ENCODE measurements at regions not wholly inside any gene's neighbourhood (a gene's known extent, or its start where the extent isn't known, plus 50 kb on each side); places are given as distances from the start of the nearest gene placed in this dataset.
"Not testable (repeated sequence)": the region's sequence is repeated elsewhere in the genome, so short reads cannot be mapped to it uniquely, and the experiment has no call there.

DNA sequence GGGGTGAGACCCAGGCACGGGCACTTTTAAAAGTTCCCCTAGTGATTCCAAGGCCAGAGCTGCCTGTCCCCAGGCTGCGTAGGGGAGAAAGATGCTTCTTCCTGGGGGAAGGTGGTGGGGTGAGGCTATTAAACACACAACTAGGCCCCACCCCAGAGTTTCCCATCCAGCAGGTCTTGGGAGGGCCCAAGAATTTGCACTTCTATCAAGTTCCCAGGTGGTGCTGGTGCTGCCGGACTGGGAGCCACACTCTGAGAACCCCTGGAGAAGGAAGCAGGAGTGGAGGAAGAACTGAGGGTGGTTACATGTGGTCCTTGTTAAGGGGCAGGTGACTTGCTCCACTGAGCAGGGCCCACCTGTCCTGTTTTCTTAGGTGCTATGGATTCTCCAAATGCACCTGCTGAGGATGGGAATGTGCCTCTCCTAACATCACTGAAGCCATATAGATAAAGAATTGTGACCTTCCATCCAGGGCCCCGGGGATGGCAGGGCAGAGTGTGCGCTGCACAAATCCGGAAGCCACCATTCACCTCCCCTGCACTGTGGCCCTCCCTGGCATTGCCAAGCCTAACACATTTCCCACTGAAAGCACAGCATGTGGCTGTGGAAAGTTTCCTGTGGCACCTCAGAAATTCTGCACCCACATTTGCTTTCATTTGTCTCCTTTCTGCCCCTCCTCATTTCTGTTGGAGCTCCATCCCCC is 111.5 kb upstream of the MEF2A start:
- ATAC-seq (peak; percentile 7), DNase-seq (ENCODE audit: missing footprints) (no peak)
- intact Hi-C loops (cut with DNase I), result loop anchor here (2.0 to 5.0 kb wide), 4 partner anchors 19 to 248 kb away; no protein-coding TSS in a partner anchor

- intact Hi-C loops (cut with DNase I), result loop anchor here (1.0 to 5.0 kb wide), 5 partner anchors 18 to 247 kb away; partner anchors contain the start of gene MEF2A
- ATAC-seq, result peak; percentile 95
Observed at GRCh38 chr15:99454941-99455788, 110.6 kb upstream of the MEF2A start.

GRCh38 chr15:99455789-99456160 is 110.0 kb upstream of the MEF2A start:
- intact Hi-C loops (cut with DNase I), result loop anchor here (1.0 to 2.0 kb wide), 3 partner anchors 17 to 110 kb away; partner anchors contain the start of gene MEF2A
- ATAC-seq, result no peak
- DNase-seq (ENCODE audit: missing footprints), result no peak

More at GRCh38 chr15:99454941-99455788, 110.6 kb upstream of the MEF2A start:
- DNase-seq (ENCODE audit: missing footprints), result peak; percentile 91

GRCh38 chr15:99464137-99464536 is 101.6 kb upstream of the MEF2A start:
- intact Hi-C loops (cut with DNase I), result no loop called here
- no peak for DNase-seq (ENCODE audit: missing footprints)
- no peak for ATAC-seq

DNA sequence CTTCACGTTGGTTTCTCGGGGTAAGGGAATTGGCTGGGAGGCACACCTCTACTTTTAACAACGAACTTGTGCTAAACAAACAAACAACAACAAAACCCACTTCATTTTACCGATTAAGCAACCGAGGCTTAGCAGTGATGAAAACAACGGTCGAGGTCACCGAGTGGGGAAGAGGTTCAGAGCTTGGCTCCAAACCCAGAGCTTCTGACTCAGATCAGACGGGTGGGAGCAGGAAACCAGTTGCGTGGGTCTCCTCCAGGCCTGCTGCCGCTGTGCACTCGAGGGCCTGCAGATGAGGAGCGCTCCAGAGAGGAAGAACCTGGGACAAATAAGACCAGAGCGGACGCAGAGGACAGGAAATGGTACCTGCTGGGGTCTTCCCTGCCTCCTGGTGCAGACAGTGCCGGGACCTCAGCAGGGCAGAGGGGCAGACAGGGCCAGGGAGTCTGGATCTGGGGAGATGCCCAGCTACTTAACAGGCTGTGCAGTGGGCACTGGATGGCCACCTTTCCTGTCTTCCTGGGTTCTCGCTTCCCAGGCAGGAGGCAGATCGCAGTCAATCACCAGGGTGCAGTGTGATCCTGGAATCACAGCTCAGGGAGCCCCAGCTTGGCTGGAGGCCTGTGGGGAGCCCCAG is 99.0 kb upstream of the MEF2A start:
- no peak for ATAC-seq
- no peak for DNase-seq (ENCODE audit: missing footprints)
- intact Hi-C loops (cut with DNase I), result no loop called here

- ATAC-seq (no peak), DNase-seq (ENCODE audit: missing footprints) (no peak)
Observed at GRCh38 chr15:99467338-99467720, 98.5 kb upstream of the MEF2A start.

GRCh38 chr15:99467853-99468464 is 97.8 kb upstream of the MEF2A start:
- ATAC-seq (no peak), DNase-seq (ENCODE audit: missing footprints) (no peak)
- intact Hi-C loops (cut with DNase I), result no loop called here

More at GRCh38 chr15:99467338-99467720, 98.5 kb upstream of the MEF2A start:
- intact Hi-C loops (cut with DNase I), result no loop called here

DNA sequence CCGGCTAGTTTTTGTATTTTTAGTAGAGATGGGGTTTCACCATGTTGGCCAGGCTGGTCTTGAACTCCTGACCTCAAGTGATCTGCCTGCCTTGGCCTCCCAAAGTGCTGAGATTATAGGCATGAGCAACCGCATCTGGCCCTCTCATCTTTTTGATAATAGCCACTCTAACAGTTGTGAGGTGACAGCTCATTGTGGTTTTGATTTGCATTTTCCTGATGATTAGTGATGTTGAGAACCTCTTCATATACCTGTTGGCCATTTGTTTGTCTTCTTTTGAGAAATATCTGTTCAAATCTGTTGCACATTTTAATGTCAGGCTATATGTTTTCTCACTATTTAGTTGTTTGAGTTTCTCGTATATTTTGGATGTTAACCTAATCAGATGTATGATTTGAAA is 95.6 kb upstream of the MEF2A start:
- ATAC-seq; DNase-seq (ENCODE audit: missing footprints); intact Hi-C loops (cut with DNase I): not testable (repeated sequence)

- ATAC-seq (no peak), DNase-seq (ENCODE audit: missing footprints) (no peak)
- intact Hi-C loops (cut with DNase I), result loop anchor here (2.0 kb wide), 1 partner anchor 18 kb away; no protein-coding TSS in a partner anchor
Observed at GRCh38 chr15:99472416-99473145, 93.2 kb upstream of the MEF2A start.

- ATAC-seq, result peak; percentile 81
- intact Hi-C loops (cut with DNase I), result loop anchor here (2.0 kb wide), 1 partner anchor 19 kb away; no protein-coding TSS in a partner anchor
- DNase-seq (ENCODE audit: missing footprints), result peak; percentile 82
Observed at GRCh38 chr15:99473981-99474906, 91.5 kb upstream of the MEF2A start.

GRCh38 chr15:99474909-99475753 is 90.7 kb upstream of the MEF2A start:
- peak; percentile 67 for ATAC-seq
- DNase-seq (ENCODE audit: missing footprints), result peak; percentile 83
- intact Hi-C loops (cut with DNase I), result no loop called here

- DNase-seq (ENCODE audit: missing footprints) (no peak), ATAC-seq (no peak)
- intact Hi-C loops (cut with DNase I), result no loop called here
Observed at GRCh38 chr15:99475754-99476412, 89.9 kb upstream of the MEF2A start.

DNA sequence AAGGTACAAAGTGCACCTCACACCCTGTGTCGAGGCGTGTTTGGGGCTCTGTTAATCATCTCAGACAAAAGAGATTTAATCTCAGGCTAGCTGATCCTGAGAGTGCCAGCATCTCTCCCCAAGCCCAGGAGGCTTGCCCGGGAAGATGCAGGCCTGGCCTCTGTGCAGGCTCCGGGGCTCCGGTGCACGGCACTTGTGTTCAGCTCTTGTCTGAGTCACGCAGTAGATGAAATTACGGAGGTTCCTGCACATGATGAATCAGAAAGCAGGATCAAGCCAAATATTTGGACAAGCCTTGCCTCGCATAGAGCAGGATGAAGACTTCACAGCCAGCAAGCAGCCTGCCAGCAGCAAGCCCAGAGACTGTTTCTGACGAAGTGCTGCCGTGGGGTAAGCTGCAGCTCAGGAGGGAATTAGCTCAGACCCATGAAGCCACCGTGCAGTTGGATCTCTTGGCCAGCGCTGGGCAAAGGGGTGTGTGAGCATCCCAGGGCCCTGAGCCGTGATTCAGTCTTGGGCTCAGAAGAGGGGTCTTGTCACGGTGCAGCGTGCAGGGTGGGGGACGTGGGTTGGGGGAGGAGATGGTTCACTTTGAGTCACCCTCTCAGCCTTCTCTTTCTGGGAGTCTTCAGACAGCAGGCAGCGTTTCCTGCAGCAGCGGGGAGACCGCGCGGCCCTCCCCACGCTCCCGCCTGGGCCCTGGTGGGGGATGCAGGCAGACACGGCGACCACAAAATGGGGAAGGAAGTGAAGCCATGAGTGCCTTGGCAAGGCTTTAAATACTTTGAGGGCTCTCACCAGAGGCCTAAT is 89.2 kb upstream of the MEF2A start:
- DNase-seq (ENCODE audit: missing footprints) (peak; percentile 77), ATAC-seq (peak; percentile 29)
- intact Hi-C loops (cut with DNase I), result no loop called here

GRCh38 chr15:99477791-99478471 is 87.9 kb upstream of the MEF2A start:
- no peak for DNase-seq (ENCODE audit: missing footprints)
- intact Hi-C loops (cut with DNase I), result no loop called here
- no peak for ATAC-seq

GRCh38 chr15:99478977-99479376 is 86.8 kb upstream of the MEF2A start:
- ATAC-seq, result no peak
- DNase-seq (ENCODE audit: missing footprints), result no peak
- intact Hi-C loops (cut with DNase I), result no loop called here
